ENCODE measurements at regions not wholly inside any gene's neighbourhood (a gene's known extent, or its start where the extent isn't known, plus 50 kb on each side); places are given as distances from the start of the nearest gene placed in this dataset.
A peak's percentile ranks its signal among the peaks of the same experiment; 100 is the strongest.

- H3K4me3 ChIP-seq = no peak overlapping the region
- ATAC-seq (no peak), DNase-seq (no peak)
- intact Hi-C loops (cut with DNase I) = no loop called here
- H3K36me3 ChIP-seq (replicated peaks in 1 of 2; ENCODE audit: insufficient read depth in 1 of 2, low read depth in 2 of 2) = no peaks in the 10 kb centered on the region
- no peaks in the 10 kb centered on the region for H3K27me3 ChIP-seq
- 67 to 74% methylated on average over 2 of the region's 2 CpGs for WGBS, 2 donors
- no peaks in the 10 kb centered on the region for H3K4me1 ChIP-seq
- no peaks in the 10 kb centered on the region for H3K9me3 ChIP-seq
- TF ChIP-seq POLR2A (IDR thresholded peaks at IDR 0.05) = no peak
- TF ChIP-seq, protein P1, sequence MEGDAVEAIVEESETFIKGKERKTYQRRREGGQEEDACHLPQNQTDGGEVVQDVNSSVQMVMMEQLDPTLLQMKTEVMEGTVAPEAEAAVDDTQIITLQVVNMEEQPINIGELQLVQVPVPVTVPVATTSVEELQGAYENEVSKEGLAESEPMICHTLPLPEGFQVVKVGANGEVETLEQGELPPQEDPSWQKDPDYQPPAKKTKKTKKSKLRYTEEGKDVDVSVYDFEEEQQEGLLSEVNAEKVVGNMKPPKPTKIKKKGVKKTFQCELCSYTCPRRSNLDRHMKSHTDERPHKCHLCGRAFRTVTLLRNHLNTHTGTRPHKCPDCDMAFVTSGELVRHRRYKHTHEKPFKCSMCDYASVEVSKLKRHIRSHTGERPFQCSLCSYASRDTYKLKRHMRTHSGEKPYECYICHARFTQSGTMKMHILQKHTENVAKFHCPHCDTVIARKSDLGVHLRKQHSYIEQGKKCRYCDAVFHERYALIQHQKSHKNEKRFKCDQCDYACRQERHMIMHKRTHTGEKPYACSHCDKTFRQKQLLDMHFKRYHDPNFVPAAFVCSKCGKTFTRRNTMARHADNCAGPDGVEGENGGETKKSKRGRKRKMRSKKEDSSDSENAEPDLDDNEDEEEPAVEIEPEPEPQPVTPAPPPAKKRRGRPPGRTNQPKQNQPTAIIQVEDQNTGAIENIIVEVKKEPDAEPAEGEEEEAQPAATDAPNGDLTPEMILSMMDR (IDR thresholded peaks at IDR 0.05) = no peak
- H3K27ac ChIP-seq = no peak overlapping the region
Measured at GRCh38 chr3:115236496-115236895, 89.4 kb upstream of the ZBTB20 start.

DNA sequence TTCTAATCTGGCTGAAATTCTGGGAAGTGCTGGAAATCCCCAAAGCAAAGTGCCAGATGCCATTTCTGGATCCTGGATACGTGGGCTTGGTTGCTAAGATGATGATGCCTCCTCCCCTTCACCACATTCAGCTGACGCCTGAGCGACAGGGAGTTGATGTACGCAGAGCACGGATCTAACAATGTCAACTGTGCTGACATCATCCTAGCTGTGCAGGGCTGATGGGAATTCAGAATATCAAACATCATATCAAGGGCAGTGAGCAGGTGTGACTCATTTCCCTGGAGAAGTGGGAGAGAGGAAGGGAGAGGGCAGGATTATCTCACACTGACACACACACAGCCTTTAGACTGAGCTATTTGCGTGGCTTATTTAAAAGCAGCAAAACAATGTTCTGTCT lies 92.6 kb upstream of the ZBTB20 start:
- ATAC-seq = peak; percentile 81
- intact Hi-C loops (cut with DNase I) = no loop called here
- Histone ChIP-seq H3K27me3 (no peaks in the 10 kb centered on the region), H3K27ac (peak overlapping the region in 1 of 4 donors; percentile 1), H3K36me3 (replicated peaks in 1 of 2; ENCODE audit: insufficient read depth in 1 of 2, low read depth in 2 of 2) (no peaks in the 10 kb centered on the region), H3K9me3 (no peaks in the 10 kb centered on the region), H3K4me1 (no peaks in the 10 kb centered on the region), H3K4me3 (no peak overlapping the region)
- WGBS, 2 donors = 21 to 34% methylated on average over 4 to 6 of the region's 6 CpGs
- peak in 3 of 4 donors; percentile 12 to 53 (median 18) for DNase-seq
- TF ChIP-seq POLR2A (IDR thresholded peaks at IDR 0.05) = no peak
- TF ChIP-seq, protein P1 (IDR thresholded peaks at IDR 0.05) = no peak

- H3K36me3 ChIP-seq (replicated peaks in 1 of 2; ENCODE audit: insufficient read depth in 1 of 2, low read depth in 2 of 2) = no peaks in the 10 kb centered on the region
- no peak for DNase-seq
- no peaks in the 10 kb centered on the region for H3K4me1 ChIP-seq
- TF ChIP-seq, protein P1 (IDR thresholded peaks at IDR 0.05) = no peak
- no peak for TF ChIP-seq POLR2A (IDR thresholded peaks at IDR 0.05)
- no peaks in the 10 kb centered on the region for H3K9me3 ChIP-seq
- ATAC-seq = no peak
- no peak overlapping the region for H3K27ac ChIP-seq
- H3K27me3 ChIP-seq = no peaks in the 10 kb centered on the region
- H3K4me3 ChIP-seq = no peak overlapping the region
- intact Hi-C loops (cut with DNase I) = no loop called here
- 53 to 62% methylated on average over 3 of the region's 3 CpGs for WGBS, 2 donors
Measured at GRCh38 chr3:115244350-115244749, 97.3 kb upstream of the ZBTB20 start.

DNA sequence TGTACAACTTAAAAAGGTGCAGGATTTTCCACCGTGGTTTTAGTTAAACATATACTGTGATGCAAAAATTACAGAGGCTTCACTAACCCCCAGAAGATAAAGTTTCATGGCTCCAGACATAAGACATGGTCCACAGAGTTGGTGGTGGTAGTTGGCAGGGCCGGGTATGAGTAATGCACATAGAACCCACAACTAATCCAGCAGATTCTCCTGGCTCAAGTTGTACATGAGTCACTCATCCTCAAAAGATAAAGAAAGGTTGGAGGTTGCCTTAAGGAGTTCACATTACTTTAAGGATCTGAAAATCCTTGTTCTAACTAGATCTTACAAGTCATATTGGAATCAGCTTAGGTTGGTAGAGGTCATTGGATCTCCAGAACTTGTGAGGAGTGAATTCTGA lies 98.3 kb upstream of the ZBTB20 start:
- Histone ChIP-seq H3K4me1 (no peaks in the 10 kb centered on the region), H3K4me3 (no peak overlapping the region), H3K9me3 (no peaks in the 10 kb centered on the region), H3K27me3 (no peaks in the 10 kb centered on the region), H3K27ac (no peak overlapping the region), H3K36me3 (replicated peaks in 1 of 2; ENCODE audit: insufficient read depth in 1 of 2, low read depth in 2 of 2) (no peaks in the 10 kb centered on the region)
- ATAC-seq (no peak), DNase-seq (no peak)
- intact Hi-C loops (cut with DNase I) = no loop called here
- 86 to 87% methylated on average over 2 of the region's 2 CpGs for WGBS, 2 donors
- no peak for TF ChIP-seq POLR2A (IDR thresholded peaks at IDR 0.05)
- TF ChIP-seq, protein P1 (IDR thresholded peaks at IDR 0.05) = no peak

DNA sequence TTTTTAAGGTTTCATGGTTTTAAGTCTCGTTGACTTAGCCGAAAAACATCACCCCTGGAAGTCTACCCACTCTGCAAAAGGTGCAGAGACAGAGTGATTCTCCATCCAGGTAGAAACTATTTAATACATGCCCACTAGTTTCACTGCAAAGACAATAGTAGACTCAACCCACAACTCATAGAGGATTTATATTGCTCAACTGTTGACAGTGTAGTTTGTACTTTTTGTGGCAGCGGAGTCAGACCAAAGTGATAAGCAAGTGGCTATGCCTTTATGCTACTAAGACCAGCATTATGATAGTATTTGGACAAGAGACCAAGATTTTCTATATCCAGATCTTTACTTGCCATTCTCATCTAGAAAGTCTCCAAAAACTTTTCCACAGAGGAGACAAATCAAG lies 98.8 kb upstream of the ZBTB20 start:
- H3K36me3 ChIP-seq (replicated peaks in 1 of 2; ENCODE audit: insufficient read depth in 1 of 2, low read depth in 2 of 2) = no peaks in the 10 kb centered on the region
- no peak overlapping the region for H3K27ac ChIP-seq
- DNase-seq (no peak), ATAC-seq (no peak)
- no peak overlapping the region for H3K4me3 ChIP-seq
- no peaks in the 10 kb centered on the region for H3K9me3 ChIP-seq
- TF ChIP-seq POLR2A (IDR thresholded peaks at IDR 0.05) = no peak
- TF ChIP-seq, protein P1 (IDR thresholded peaks at IDR 0.05) = no peak
- no peaks in the 10 kb centered on the region for H3K4me1 ChIP-seq
- intact Hi-C loops (cut with DNase I) = no loop called here
- WGBS, 2 donors = 84 to 94% methylated on average over 3 of the region's 3 CpGs
- H3K27me3 ChIP-seq = no peaks in the 10 kb centered on the region
